ENCODE measurements at regions not wholly inside any gene's neighbourhood (a gene's known extent, or its start where the extent isn't known, plus 50 kb on each side); places are given as distances from the start of the nearest gene placed in this dataset.
"Not testable (repeated sequence)": the region's sequence is repeated elsewhere in the genome, so short reads cannot be mapped to it uniquely, and the experiment has no call there.

DNA sequence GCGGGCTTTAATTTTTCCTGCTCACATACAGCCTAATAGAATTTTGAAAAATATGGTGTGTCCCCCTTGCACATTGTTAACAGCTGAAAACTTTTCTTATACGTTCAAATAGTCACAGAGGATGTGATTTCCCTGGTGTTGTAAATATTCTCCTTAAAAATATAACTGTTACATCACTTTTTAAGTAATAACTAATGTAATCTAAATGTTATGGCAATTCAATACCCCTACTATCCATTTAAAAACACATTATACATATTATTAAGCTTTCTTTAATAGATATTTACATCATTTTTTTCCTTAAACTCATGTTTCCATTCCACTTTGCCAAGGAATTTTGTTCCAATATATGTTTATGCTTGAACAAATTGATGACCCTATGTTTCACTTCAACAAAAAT, 85.5 kb upstream of the S1PR1 start:
- no peak for DNase-seq

DNA sequence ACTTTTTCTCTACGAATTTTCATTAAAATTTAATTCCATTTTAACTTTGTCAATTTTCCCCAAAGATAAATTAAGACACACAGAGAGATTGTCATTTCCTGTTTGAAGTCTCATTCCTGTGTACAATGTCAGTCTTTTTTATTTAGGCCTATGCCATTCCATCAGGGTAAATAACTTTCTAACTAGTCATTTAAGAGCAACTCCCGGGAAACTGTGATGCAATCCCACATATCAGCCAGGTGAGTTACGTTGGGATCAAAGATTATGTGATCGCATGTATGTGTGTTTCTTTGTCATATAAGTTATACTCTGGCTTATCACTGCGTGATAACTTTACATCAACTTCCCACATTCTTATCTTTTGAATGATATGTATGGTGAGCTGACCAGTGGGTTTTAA, 86.1 kb upstream of the S1PR1 start:
- no peak for DNase-seq

DNA sequence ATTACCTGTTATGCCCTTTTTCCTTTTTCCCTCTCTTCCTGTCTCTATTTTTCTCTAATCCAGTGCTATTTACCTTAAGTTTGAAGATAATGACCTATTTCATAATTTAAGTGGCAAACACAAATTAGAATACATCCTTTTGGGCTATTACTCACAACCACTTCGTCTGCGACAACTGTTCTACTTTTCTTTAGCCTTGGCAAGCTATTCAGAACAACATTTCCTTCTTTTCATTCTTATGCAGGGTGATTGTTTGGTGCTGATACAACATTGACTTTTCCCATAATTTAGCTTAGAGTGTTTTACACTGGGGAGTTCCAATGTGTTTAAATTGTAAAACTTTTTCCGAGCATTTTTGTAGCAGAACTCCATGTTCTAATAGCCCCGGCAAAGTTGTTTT, 86.6 kb upstream of the S1PR1 start:
- DNase-seq: no peak

DNA sequence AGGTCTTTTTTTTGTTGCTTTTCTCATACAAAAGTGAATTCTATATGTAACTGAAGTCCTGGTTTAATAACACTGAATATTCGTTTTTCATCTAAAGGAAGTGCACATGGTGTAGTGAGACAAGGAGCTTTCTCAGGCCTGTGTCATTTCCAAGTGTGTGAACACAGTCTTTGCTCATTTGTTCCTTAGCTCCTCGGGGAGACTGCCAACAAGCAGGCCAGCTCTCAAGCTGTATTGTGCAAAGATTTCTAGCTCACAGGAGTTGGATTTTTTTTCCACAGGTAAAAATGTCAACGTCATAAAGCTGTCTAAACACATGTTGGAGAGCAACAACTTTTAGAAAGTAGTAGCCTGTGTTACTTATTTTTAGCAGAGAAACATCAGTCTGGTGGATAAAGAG, 87.8 kb upstream of the S1PR1 start:
- DNase-seq: peak; percentile 52

DNA sequence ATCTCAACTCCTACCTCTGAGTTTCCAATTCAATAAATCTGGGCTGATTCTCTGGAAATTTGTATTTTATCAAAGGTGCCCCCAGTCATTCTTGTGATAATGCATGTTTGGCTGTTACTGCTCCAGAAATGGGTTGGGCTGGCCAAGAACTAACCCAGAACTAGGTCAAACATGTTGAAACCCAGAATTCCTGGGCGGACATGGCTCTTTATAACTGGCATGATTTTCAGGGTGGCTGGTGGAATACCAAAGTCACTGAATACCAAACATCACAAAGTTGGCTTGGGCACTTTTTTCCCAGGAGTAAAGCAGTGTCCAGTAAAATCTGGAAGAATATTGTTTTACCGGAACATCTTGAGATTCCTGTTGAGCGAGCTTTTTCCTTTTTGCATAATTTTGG, 89.4 kb upstream of the S1PR1 start:
- DNase-seq: no peak

DNA sequence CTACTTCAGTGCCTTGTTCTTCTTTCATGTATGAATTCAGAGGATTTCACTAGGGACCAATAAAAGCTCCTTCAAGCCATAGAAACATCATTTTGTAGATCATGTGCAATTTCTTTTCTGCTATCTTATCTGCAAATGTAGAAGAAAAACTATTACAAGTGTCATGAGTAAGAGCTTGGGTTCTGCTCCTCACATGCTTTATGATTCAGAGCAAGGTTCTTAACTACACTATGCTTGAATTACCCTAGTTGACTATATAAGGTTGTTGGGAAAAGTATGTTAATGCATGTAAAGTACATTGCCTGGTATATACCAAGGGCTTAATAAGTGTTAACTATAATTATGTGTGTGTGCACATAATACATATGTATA, 91.4 kb upstream of the S1PR1 start:
- DNase-seq: no peak

DNA sequence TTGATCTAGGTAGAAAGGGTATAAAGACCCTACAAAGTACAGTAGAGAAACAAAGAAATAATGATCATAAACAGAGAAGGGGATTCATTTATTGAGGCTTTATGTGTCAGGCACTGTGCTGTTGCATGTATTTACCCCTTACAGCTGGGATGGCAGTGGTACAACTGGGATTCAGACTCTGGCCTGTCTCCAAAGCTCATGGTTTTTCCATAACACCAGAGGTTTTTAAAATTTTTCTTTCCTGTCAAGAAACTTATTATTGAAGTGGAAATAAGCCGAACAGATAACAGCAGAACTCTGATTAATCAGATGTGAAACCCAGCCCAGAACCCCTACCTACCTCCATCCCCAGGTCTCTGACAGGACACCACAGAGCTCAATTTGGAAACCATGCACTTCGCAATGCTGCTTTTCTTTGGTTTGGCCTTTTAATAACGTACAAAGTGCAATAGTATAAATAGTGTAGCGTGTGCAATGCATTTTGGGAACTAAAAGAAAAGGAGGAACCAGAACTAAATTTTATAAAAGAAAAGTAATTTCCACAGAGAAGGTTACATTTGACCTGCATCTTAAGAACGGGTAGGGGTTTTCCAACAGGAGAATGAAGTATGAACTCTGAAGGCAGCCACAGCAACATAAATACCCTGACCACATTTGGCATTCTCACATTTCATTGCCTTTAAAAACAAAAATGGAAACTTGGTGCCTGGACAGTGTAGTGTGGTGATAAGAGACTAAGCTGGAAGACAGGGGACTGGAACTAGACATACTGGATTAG, 92.0 kb upstream of the S1PR1 start:
- DNase-seq: no peak

DNA sequence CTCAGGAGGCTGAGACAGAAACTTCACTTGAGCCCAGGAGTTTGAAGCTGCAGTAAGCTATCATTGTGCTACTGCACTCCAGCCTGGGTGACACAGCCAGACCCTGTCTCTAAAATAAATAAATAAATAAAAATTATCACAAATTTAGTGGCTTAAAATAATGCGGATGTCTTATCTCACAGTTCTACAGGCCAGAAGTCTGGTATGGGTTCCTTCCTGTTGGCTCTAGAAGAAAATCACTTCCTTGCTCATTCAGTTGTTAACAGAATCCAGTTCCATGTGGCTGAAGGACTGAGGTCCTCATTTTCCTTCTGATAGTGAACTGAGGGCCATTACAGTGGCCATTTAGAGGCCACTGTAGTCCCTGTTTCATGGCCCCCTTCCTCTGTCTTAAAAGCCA, 94.6 kb upstream of the S1PR1 start:
- DNase-seq: no peak

DNA sequence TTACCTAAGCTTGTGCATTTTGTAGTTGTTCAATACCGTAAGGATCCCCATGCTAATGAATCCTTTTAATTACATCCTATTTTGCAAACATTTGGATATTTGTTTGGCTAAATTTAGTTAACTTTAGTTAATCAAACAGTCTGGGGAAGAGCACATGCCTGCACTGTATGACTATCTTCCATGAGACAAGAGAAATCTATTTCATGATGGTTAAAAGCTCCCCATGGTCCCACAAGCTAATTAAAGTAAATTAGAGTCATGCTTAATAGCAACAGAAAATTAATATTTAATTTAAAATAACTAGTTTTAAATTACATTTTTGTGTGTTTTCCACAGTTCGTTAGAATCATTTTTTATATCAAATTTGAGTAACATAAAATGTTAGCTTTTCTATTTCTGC, 95.4 kb upstream of the S1PR1 start:
- DNase-seq: no peak

DNA sequence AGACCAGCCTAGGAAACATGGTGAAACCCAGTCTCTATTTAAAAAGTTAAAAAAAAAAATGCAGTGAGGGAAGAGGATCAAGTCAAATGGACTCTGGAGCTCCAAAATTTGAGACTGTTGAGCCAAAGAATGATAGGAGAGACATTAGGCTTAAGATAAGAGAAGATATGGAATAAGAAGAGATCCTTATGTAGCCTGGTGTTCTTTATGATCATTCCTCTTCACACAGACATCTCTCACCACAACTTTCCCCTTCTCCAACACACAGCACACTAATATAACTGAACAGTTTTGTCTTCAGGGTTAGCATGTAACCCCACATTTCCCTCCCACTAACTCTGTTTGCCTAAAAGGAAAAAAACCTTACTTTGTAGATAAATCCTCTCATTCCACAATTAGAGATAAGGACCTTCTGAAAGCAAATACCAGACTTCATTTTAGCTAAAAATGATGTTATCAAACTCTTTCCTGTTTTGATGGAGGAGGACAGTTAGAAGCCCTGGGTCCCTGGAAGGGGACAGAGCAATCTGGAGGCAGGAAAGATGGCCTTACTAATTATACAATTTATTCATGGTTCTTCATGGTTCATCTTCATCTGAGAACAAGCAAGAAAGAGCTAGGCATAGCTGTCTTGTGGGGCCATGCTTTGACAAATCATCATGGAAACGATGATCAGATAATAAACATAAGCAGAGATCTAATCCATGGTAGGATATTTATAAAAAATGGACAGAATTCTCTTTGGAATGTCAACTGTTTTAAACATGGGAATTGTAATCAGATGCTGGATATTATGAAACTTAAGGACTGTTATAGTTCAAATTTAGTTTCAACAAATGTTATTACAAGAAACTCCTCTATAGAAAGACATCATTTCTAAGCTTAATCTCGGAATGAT, 96.7 kb upstream of the S1PR1 start:
- DNase-seq: no peak

DNA sequence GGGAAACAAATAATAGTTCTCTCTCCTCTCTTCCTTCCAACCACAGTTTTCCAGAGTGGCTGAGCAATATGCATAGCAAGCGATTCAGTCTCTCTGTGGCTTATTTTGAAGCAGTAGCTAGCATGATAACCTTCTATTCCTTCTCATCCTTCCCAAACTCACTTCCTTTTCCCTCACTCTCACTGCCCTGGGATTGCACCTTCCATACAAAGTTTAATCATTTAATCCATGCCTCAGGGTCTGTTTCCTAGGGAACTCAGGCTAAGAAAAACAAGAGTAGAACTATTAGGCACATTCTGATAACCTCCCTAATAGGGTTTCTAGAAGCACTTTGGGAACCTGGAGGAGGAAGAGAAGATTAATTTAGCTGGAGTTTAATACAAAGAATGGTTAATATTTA, 97.7 kb upstream of the S1PR1 start:
- DNase-seq: peak; percentile 27

DNA sequence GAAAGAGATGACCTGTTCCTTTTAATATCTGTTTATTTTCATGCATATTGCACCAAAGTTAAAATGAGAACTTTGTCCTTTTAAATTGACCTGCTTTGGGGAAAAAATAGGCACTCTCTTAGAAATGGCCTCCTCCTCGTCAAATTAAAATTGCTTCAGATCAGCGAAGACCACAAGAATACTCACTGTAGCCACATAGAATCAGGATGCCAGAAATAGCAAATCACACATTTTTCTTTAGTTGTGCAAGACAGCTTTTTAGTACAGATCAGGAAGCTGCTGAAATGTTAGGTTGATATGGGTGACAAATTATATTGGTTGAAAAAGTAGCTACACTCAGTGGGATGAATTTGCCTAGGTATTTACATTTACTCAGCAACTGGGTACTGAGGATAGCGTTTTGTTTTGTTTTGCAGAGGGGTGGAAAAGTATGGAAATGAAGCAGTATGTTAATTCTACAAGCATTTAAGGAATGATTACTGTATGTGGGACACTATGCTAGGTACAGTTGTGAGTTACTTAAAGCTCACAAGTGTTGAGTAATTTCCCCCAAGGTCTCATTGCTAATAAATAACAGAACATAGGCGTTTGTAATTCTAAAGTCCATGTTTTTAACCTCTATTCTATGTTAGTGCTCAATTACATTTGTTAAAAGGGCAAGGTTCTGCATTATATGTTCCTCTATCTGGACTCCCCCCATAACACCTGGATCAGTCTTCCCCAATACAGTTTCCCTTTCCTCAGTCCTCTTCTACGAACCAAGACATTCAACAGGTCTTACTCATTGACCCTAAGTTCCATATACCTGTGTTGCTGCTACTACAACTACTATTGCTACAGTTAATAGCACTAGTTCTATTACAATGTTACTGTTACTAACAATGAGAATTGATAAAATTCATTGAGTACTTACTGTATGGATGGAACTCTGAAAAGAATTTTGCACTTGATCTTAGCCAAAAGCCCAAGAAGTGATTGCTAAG, 99.4 kb upstream of the S1PR1 start:
- no peak for DNase-seq

DNA sequence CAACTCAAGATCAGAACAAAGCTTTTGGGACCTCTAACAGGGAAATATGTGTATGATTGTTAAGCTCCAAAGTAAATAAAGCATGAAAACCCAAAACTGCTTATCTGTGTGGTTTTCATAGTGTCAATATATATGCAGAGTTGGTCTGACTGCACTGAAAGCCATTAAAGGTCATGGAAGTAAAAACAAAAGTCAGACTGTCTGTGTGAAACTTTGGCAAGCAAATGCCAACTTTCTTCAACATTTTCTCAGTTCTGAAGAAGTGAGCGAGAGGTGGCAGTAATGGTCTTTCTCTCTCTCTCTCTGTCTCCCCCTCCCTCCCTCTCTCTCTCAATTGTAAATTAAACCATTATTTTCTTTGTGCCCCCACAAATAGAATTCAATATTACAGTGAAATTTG, 100.1 kb upstream of the S1PR1 start:
- DNase-seq: no peak

DNA sequence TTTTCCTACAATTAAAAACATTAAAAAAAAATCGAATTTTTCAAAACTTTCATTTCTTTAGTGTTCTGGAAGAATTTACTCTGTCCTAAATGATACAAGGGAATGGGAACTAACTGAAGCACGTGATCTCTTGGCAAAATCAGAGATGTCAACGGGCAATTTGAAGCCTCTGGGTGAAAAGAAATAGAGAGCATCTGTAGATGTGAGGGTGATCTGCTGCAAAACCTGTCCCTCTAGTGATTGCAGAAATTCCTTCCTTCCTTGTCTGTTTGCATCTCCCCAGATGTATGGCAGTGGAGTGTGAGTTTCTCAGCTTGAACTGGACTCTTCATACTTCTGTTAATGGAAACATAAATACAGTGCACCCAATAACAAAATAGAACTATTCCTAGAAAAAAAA, 100.5 kb upstream of the S1PR1 start:
- no peak for DNase-seq

DNA sequence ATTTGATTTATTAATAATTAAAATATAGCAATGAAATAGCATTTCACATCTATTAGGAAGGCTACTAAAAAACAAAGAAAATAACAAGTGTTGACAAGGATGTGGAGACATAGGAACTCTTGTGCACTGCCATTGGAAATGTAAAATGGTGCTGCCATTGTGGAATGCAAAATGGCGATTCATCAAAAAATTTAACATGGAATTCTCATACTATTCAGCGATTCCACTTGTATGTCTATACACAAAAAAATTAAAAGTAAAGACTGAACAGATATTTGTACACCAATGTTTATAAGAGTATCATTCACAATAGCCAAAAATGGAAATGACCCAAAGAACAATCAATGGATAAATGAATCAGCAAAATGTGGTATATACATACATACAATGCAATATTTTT, 101.3 kb upstream of the S1PR1 start:
- DNase-seq: no peak

DNA sequence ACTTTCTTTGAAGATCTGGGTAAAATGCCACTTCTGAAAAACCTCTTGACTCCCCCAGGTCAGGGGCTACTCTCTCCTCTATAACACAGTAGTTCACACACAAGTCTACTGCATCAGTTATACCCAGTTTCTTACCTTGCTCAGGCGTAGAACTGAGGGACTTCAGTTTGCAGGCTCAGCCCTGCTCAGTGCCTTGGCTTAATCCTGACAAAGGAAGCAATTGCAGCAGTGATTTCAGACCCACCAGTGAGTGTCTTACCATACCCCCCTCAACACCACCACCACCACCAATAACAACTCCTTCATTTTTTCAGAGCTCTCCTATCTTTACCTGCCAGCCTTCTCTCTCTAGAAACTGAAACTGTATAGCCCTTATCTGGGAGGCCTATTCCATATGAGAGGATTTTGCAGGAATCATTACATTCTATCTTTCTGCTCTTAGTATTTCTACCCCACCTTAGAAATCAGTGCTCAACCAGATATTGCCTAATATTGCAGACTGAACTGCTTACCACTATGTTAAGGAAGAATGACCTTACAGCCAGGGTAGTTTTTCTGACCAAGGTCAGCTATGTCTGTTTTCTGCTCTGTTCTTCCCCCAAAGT, 105.5 kb upstream of the S1PR1 start:
- DNase-seq: no peak

DNA sequence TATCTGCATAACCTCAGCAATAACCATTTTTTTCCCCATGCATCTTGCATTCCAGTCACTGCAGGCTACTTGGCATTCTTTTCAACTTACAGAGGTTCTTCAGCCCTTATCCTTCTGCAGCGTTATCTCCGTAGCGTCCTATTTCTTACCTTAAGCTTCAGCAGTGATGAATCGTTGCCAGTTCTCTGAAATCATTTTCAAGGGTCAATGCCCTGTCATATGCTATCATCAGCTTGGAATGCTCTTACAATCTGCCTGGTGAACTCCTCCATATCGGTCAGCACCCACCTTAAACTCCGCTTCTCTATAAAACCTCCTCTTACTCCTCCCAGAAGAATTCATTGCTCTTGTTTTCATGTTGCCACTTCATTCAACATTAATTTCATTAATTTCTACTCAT, 105.1 kb upstream of the DPH5 start:
- no peak for DNase-seq

DNA sequence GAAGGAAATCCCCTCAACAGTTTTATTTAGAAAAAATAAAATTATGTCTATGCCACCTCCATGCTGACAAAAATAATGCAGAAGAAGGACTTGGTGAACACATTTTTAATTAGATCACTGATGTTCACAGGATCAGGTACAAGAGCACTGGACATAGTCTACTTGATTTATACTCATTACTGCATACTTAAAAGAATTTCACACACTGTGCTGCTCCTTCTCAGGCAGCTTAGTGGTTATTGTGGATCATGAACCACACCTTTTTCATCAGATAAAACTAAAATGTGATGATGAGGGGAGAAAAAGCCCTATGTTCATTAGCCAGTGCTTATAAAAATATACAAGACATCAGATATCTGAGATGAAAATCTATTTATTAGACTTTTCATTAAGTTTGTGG, 103.3 kb upstream of the DPH5 start:
- peak; percentile 18 for DNase-seq

DNA sequence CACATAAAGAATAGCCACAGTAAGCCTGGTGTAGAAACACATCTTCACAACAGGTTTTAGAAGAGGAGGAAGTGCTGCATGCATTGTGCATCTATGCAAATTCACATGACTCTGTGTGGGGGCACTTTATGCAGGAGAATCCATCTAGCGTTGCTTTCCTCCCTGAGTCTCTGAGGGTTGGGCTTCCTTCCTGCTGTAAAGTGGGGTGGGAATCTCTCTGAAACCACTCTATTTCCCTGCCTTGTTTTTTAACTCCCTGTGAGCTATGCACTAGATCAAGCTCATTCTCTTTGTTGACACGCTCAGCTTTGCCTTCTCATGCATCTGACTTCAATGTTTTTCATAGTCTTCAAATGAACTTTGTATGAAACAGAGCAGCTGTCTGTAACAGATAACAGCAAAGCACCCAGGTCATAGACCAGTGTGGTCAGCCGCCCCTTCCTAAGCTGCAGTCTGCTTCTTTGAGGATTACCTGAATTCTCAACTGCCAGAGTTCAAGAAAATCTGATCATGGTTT, 102.7 kb upstream of the DPH5 start:
- DNase-seq: peak; percentile 71

DNA sequence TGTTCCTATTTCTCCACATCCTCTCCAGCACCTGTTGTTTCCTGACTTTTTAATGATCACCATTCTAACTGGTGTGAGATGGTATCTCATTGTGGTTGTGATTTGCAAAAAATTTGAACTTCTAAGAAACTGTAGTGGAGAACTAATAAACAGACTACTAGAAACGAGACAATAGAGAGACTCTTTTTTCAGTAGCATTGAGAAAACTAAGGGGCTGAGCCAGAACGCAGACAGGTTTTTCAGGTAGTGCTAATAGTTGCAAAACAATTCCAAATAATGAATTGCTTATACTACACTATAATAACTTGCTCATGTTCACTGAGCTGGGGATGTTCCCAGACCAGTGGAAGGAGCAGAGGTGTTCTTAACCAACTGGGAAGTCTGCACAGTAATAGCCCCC, 98.8 kb upstream of the DPH5 start:
- no peak for DNase-seq

DNA sequence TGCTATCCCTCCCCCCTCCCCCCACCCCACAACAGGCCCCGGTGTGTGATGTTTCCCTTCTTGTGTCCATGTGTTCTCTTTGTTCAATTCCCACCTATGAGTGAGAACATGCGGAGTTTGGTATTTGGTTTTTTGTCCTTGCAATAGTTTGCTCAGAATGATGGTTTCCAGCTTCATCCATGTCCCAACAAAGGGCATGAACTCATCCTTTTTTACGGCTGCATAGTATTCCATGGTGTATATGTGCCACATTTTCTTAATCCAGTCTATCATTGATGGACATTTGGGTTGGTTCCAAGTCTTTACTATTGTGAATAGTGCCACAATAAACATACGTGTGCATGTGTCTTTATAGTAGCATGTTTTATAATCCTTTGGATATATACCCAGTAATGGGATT, 98.3 kb upstream of the DPH5 start:
- DNase-seq: not testable (repeated sequence)

DNA sequence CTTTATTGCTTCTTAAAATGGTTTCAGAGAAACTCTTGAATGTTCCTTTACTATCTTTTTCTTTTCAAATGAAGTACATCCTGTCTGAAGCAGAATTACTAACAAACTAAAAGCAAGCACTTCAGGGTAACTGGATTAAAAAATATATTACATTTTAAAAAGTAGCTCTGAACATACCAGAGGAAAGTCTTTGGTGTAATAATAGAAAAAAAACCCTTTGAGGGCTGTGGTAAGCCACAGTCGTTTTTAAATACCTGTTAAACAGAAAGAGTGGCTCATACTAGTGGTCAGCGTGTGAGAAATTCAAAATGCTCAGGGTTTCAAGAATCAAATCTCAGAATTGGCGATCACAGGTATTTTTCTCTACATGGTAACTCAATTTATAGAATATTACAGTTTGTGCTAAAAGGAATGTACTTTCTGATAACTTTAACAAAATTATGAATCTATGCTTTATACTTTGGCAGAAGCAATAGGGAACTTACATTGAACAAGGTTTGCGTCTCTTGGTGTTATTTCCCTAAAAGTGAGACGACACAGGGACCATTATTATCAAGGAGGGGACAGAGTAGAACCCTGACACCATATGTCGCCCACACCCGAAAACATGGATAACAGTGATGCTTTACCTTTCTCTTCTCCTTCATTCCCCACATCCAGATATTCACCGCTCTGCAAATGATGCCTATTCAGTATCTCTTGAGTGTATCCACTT, 97.0 kb upstream of the DPH5 start:
- DNase-seq: no peak
